ENCODE measurements at regions not wholly inside any gene's neighbourhood (a gene's known extent, or its start where the extent isn't known, plus 50 kb on each side); places are given as distances from the start of the nearest gene placed in this dataset.

DNA sequence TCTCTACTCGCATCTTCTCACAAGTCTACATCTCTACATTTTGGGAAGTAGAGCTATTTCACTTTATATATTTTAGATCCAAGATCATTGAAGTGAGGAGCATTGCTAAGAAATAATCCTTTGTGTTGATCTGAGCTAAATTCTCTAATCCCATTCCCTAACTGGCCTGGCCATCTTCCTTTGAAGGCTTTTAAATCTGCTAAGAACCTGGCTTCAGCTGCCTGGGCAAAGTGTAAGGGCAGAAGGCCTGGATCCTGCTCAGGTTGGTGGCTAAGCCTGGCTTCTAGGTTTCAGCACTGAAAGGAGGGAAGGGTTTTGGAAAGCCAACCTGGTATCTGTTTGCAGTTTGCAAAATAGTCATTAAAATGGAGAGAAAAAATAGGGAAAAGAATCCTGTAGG is 167.6 kb downstream of the BRINP2 start:
- TF ChIP-seq, protein P1, sequence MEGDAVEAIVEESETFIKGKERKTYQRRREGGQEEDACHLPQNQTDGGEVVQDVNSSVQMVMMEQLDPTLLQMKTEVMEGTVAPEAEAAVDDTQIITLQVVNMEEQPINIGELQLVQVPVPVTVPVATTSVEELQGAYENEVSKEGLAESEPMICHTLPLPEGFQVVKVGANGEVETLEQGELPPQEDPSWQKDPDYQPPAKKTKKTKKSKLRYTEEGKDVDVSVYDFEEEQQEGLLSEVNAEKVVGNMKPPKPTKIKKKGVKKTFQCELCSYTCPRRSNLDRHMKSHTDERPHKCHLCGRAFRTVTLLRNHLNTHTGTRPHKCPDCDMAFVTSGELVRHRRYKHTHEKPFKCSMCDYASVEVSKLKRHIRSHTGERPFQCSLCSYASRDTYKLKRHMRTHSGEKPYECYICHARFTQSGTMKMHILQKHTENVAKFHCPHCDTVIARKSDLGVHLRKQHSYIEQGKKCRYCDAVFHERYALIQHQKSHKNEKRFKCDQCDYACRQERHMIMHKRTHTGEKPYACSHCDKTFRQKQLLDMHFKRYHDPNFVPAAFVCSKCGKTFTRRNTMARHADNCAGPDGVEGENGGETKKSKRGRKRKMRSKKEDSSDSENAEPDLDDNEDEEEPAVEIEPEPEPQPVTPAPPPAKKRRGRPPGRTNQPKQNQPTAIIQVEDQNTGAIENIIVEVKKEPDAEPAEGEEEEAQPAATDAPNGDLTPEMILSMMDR (IDR thresholded peaks at IDR 0.05; ENCODE audit: insufficient read depth, low read length, poor library complexity, severe bottlenecking), result no peak
- no peak for TF ChIP-seq EZH2phosphoT487 (conservative IDR thresholded peaks at IDR 0.05; ENCODE audit: low read length)

Measured in SU-DHL-6 (cell line).